H1 (cell line): ENCODE measurements at regions not wholly inside any gene's neighbourhood (a gene's known extent, or its start where the extent isn't known, plus 50 kb on each side); places are given as distances from the start of the nearest gene placed in this dataset.

Experiments used
- ASH2L ChIP-seq: fragments of 200-600, 300-600 bp; sonication (generic); IDR thresholded peaks from one replicate; pipeline ENCODE4 v1.7.1; 2017; ENCODE audit warnings: low read length
- ATF2 ChIP-seq: IDR thresholded peaks from 2 replicates; pipeline ENCODE4 v1.6.1; 2012; ENCODE audit warnings: low read length, inconsistent platforms
- CTCF ChIP-seq, 3 experiments: IDR thresholded peaks; 1 replicate in 2 of 3; 2 replicates in 1 of 3; pipeline versions ENCODE4 v1.5.1 to v1.6.1; 2011; ENCODE audit warnings: low read length in 3 of 3, mild to moderate bottlenecking in 3 of 3, inconsistent platforms in 2 of 3, low read depth in 1 of 3, moderate library complexity in 1 of 3; ENCODE audit not compliant: insufficient read depth in 1 of 3; ENCODE audit errors: control extremely low read depth in 1 of 3
- RBBP5 ChIP-seq: IDR thresholded peaks from 2 replicates; pipeline ENCODE4 v1.7.1; 2012; ENCODE audit warnings: low read depth, mild to moderate bottlenecking, inconsistent platforms, low read length, moderate library complexity, borderline replicate concordance
- SRF ChIP-seq: IDR thresholded peaks from 2 replicates; pipeline ENCODE4 v1.6.1; 2011; ENCODE audit warnings: mild to moderate bottlenecking, low read depth, low read length, moderate library complexity
- TAF7 ChIP-seq: optimal IDR thresholded peaks from 2 replicates; pipeline ENCODE3; 2011; ENCODE audit warnings: low read depth, mild to moderate bottlenecking, inconsistent platforms, low read length, moderate library complexity, borderline replicate concordance
- ZNF274 ChIP-seq: IDR thresholded peaks from 2 replicates; pipeline ENCODE4 v1.7.0; 2012; ENCODE audit warnings: low read length, borderline replicate concordance; ENCODE audit errors: extremely low read depth

- no peak for TF ChIP-seq TAF7
- no peak for TF ChIP-seq CTCF (IDR thresholded peaks at IDR 0.05; ENCODE audit: control extremely low read depth in 1 of 3, insufficient read depth in 1 of 3, low read depth in 1 of 3, low read length in 3 of 3)
- no peak for TF ChIP-seq RBBP5
- no peak for TF ChIP-seq SRF
- no peak for TF ChIP-seq ASH2L
- TF ChIP-seq ZNF274, result no peak
- no peak for TF ChIP-seq ATF2
These were observed 1501.6 kb downstream of the OTOL1 start for GRCh38 chr3:162998205-162998604.
